ENCODE measurements at regions not wholly inside any gene's neighbourhood (a gene's known extent, or its start where the extent isn't known, plus 50 kb on each side); places are given as distances from the start of the nearest gene placed in this dataset.

DNA sequence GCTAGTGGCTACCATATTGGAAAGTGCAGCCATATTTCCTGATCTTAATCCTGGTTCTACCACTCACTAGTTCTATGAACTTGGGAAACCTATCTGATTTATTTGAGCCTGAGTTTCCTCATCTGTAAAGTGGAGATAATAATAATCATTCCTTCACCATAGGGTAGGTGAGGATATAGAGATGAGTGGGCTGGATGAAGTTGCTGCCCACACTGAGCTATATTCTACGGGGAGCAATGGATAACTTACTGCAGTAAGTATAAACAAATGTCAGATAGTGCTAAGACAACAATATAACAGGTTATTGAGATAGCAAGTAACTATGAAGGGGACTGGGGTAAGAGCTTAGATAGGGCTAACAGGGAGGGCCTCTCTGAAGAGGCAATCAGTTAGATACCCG lies 251.5 kb upstream of the ADAMTS9 start:
- Mint-ChIP-seq H3K27me3 (ENCODE audit: low read depth) (no peaks in the 10 kb centered on the region), H3K4me3 (no peak overlapping the region), H3K4me1 (ENCODE audit: low read depth) (no peaks in the 10 kb centered on the region), H3K36me3 (ENCODE audit: low read depth) (no peaks in the 10 kb centered on the region), H3K9me3 (ENCODE audit: insufficient read depth) (no peaks in the 10 kb centered on the region), H3K27ac (no peak overlapping the region)
- ATAC-seq (no peak), DNase-seq (no peak)
- ChIA-PET CTCF (no interaction called here), POLR2A (no interaction called here)

GRCh38 chr3:64936556-64936955 lies 248.8 kb upstream of the ADAMTS9 start:
- Mint-ChIP-seq H3K27ac (no peak overlapping the region), H3K4me3 (no peak overlapping the region), H3K36me3 (ENCODE audit: low read depth) (no peaks in the 10 kb centered on the region), H3K27me3 (ENCODE audit: low read depth) (no peaks in the 10 kb centered on the region), H3K4me1 (ENCODE audit: low read depth) (no peaks in the 10 kb centered on the region), H3K9me3 (ENCODE audit: insufficient read depth) (no peaks in the 10 kb centered on the region)
- ChIA-PET CTCF (no interaction called here), POLR2A (no interaction called here)
- ATAC-seq (no peak), DNase-seq (no peak)

- ChIA-PET POLR2A (no interaction called here), CTCF (no interaction called here)
- Mint-ChIP-seq H3K27ac (no peak overlapping the region), H3K4me1 (ENCODE audit: low read depth) (no peaks in the 10 kb centered on the region), H3K27me3 (ENCODE audit: low read depth) (no peaks in the 10 kb centered on the region), H3K36me3 (ENCODE audit: low read depth) (no peaks in the 10 kb centered on the region), H3K4me3 (no peak overlapping the region), H3K9me3 (ENCODE audit: insufficient read depth) (no peaks in the 10 kb centered on the region)
- no peak for DNase-seq
- no peak for ATAC-seq
Observed at GRCh38 chr3:64935971-64936370, 248.2 kb upstream of the ADAMTS9 start.

GRCh38 chr3:64932666-64933342 lies 245.0 kb upstream of the ADAMTS9 start:
- DNase-seq (no peak), ATAC-seq (no peak)
- Mint-ChIP-seq H3K36me3 (ENCODE audit: low read depth) (no peaks in the 10 kb centered on the region), H3K9me3 (ENCODE audit: insufficient read depth) (no peaks in the 10 kb centered on the region), H3K27me3 (ENCODE audit: low read depth) (no peaks in the 10 kb centered on the region), H3K27ac (no peak overlapping the region), H3K4me1 (ENCODE audit: low read depth) (no peaks in the 10 kb centered on the region), H3K4me3 (no peak overlapping the region)
- ChIA-PET POLR2A (no interaction called here), CTCF (no interaction called here)

- DNase-seq (no peak), ATAC-seq (no peak)
- Mint-ChIP-seq H3K27ac (no peak overlapping the region), H3K36me3 (ENCODE audit: low read depth) (no peaks in the 10 kb centered on the region), H3K9me3 (ENCODE audit: insufficient read depth) (no peaks in the 10 kb centered on the region), H3K4me1 (ENCODE audit: low read depth) (no peaks in the 10 kb centered on the region), H3K27me3 (ENCODE audit: low read depth) (no peaks in the 10 kb centered on the region), H3K4me3 (no peak overlapping the region)
- ChIA-PET POLR2A (no interaction called here), CTCF (no interaction called here)
Observed at GRCh38 chr3:64932016-64932518, 244.3 kb upstream of the ADAMTS9 start.

DNA sequence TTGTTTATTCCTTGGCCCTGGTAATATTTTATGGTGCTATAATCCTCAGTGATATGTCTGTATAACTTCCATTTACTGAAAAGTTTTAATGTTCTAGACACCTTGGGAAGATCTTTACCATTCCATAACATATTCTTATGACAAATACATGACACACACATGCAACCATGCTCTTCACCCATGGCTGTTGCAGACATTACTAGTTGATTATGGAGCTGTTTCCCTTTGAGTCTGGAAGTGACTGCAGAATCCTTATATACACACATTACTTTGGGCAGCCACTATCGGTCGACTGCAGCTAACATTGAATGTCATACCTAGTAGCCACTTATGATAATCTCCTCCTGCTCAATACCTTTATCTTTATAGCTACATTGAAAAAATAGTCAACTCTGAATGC lies 243.1 kb upstream of the ADAMTS9 start:
- ChIA-PET CTCF (no interaction called here), POLR2A (no interaction called here)
- Mint-ChIP-seq H3K27ac (no peak overlapping the region), H3K4me1 (ENCODE audit: low read depth) (no peaks in the 10 kb centered on the region), H3K27me3 (ENCODE audit: low read depth) (no peaks in the 10 kb centered on the region), H3K9me3 (ENCODE audit: insufficient read depth) (no peaks in the 10 kb centered on the region), H3K4me3 (no peak overlapping the region), H3K36me3 (ENCODE audit: low read depth) (no peaks in the 10 kb centered on the region)
- no peak for DNase-seq
- no peak for ATAC-seq

DNA sequence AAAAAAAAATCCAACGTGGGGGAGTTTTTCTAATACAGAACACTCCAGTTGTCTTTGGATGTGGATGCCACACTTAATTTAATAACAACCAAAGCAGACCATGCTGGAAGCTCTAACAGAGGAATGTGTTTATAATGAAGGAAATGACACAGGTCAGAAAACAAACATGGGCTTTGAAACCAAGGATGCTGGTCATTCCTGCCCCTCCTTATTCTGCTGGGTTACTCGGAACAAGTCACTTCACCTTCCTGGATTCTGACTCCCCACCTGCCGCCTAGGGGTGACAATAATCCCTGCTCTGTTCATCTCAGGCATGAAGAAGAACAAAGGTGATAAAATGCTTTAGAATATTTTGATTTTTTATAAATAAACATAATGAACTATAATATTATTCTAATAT lies 240.9 kb upstream of the ADAMTS9 start:
- Mint-ChIP-seq H3K9me3 (ENCODE audit: insufficient read depth) (no peaks in the 10 kb centered on the region), H3K27me3 (ENCODE audit: low read depth) (no peaks in the 10 kb centered on the region), H3K36me3 (ENCODE audit: low read depth) (no peaks in the 10 kb centered on the region), H3K4me1 (ENCODE audit: low read depth) (no peaks in the 10 kb centered on the region), H3K4me3 (no peak overlapping the region), H3K27ac (no peak overlapping the region)
- CTCF ChIA-PET = no interaction called here
- no peak for ATAC-seq
- POLR2A ChIA-PET = no interaction called here
- no peak for DNase-seq

DNA sequence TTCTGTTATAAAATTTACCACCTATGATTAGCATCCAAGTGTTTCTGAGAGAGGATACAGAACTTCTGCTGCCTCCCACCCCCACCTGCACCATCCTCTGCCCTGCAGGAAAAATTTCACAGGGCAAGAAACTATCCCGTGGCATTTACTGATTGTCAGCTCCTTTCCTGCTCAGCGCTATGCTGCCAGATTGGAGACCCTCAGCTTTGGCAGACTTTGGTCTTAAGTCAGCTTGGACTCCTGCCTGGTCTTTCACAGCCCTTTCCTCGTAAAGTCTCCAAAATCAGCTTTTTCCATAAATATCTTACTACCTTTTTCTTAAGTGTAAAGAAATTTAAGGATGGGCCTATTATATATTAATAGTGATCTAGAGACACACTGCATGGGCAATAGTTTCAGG lies 239.9 kb upstream of the ADAMTS9 start:
- Mint-ChIP-seq H3K4me1 (ENCODE audit: low read depth) (no peaks in the 10 kb centered on the region), H3K9me3 (ENCODE audit: insufficient read depth) (no peaks in the 10 kb centered on the region), H3K4me3 (no peak overlapping the region), H3K27ac (no peak overlapping the region), H3K36me3 (ENCODE audit: low read depth) (no peaks in the 10 kb centered on the region), H3K27me3 (ENCODE audit: low read depth) (no peaks in the 10 kb centered on the region)
- POLR2A ChIA-PET = no interaction called here
- ATAC-seq (no peak), DNase-seq (no peak)
- CTCF ChIA-PET = no interaction called here

GRCh38 chr3:64925575-64925974 lies 237.8 kb upstream of the ADAMTS9 start:
- ATAC-seq (no peak), DNase-seq (no peak)
- H3K4me1 Mint-ChIP-seq (ENCODE audit: low read depth) = no peaks in the 10 kb centered on the region
- ChIA-PET POLR2A (no interaction called here), CTCF (no interaction called here)
- no peak overlapping the region for H3K27ac Mint-ChIP-seq
- H3K4me3 Mint-ChIP-seq = no peak overlapping the region
- no peaks in the 10 kb centered on the region for H3K36me3 Mint-ChIP-seq (ENCODE audit: low read depth)
- no peaks in the 10 kb centered on the region for H3K27me3 Mint-ChIP-seq (ENCODE audit: low read depth)
- no peaks in the 10 kb centered on the region for H3K9me3 Mint-ChIP-seq (ENCODE audit: insufficient read depth)

- no peaks in the 10 kb centered on the region for H3K36me3 Mint-ChIP-seq (ENCODE audit: low read depth)
- DNase-seq = no peak
- H3K9me3 Mint-ChIP-seq (ENCODE audit: insufficient read depth) = no peaks in the 10 kb centered on the region
- no peaks in the 10 kb centered on the region for H3K4me1 Mint-ChIP-seq (ENCODE audit: low read depth)
- H3K27me3 Mint-ChIP-seq (ENCODE audit: low read depth) = no peaks in the 10 kb centered on the region
- no peak for ATAC-seq
- ChIA-PET POLR2A (no interaction called here), CTCF (no interaction called here)
- H3K27ac Mint-ChIP-seq = no peak overlapping the region
- no peak overlapping the region for H3K4me3 Mint-ChIP-seq
Observed at GRCh38 chr3:64924961-64925360, 237.2 kb upstream of the ADAMTS9 start.

GRCh38 chr3:64922213-64922612 lies 234.4 kb upstream of the ADAMTS9 start:
- Mint-ChIP-seq H3K36me3 (ENCODE audit: low read depth) (no peaks in the 10 kb centered on the region), H3K4me3 (no peak overlapping the region), H3K4me1 (ENCODE audit: low read depth) (no peaks in the 10 kb centered on the region), H3K27ac (no peak overlapping the region), H3K9me3 (ENCODE audit: insufficient read depth) (no peaks in the 10 kb centered on the region), H3K27me3 (ENCODE audit: low read depth) (no peaks in the 10 kb centered on the region)
- ChIA-PET POLR2A (no interaction called here), CTCF (no interaction called here)
- DNase-seq (no peak), ATAC-seq (no peak)

DNA sequence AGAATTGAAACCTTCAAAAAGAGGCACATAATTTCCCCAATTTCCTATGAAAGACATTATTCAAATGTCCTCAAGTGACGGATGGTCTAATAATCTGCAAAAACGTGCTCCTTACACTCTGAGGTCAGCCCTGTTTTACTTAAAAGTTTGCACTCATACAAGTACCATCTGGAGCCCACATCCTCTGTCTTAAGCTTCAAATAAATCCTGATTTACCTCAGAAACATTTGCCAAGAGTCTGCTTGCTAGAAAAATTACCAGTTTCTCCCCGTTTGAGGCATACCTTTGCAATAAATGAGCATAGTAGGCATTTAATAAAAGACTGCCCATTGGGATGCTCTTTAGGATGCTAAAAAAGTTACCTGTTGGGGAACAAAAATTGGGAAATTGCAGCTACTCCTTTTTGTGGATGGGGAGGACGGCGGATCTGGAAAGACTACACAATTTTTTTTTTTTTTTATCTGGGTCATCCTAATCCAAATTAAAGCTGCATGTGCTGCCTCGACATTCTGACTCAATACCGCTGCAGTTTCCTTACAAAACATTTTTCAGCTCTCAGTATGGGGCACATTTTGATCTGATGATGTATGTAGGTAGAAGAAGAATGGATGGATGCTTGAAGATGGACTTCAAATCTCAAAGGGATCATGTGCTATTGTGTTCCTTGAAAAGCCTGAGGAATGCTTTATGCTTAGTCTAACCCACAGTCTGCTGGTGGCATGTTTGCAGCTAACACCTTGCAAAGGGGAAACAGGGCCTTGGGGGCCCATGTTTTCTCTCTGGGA lies 233.7 kb upstream of the ADAMTS9 start:
- H3K4me1 Mint-ChIP-seq (ENCODE audit: low read depth) = no peaks in the 10 kb centered on the region
- ATAC-seq (no peak), DNase-seq (no peak)
- no peaks in the 10 kb centered on the region for H3K9me3 Mint-ChIP-seq (ENCODE audit: insufficient read depth)
- H3K27ac Mint-ChIP-seq = no peak overlapping the region
- no peak overlapping the region for H3K4me3 Mint-ChIP-seq
- no peaks in the 10 kb centered on the region for H3K27me3 Mint-ChIP-seq (ENCODE audit: low read depth)
- POLR2A ChIA-PET = no interaction called here
- no peaks in the 10 kb centered on the region for H3K36me3 Mint-ChIP-seq (ENCODE audit: low read depth)
- CTCF ChIA-PET = no interaction called here

- no peaks in the 10 kb centered on the region for H3K4me1 Mint-ChIP-seq (ENCODE audit: low read depth)
- ChIA-PET POLR2A (no interaction called here), CTCF (no interaction called here)
- no peaks in the 10 kb centered on the region for H3K9me3 Mint-ChIP-seq (ENCODE audit: insufficient read depth)
- ATAC-seq (no peak), DNase-seq (no peak)
- H3K36me3 Mint-ChIP-seq (ENCODE audit: low read depth) = no peaks in the 10 kb centered on the region
- no peak overlapping the region for H3K4me3 Mint-ChIP-seq
- no peaks in the 10 kb centered on the region for H3K27me3 Mint-ChIP-seq (ENCODE audit: low read depth)
- H3K27ac Mint-ChIP-seq = no peak overlapping the region
Observed at GRCh38 chr3:64919934-64920333, 232.1 kb upstream of the ADAMTS9 start.

All from activated CD8-positive, alpha-beta T cell treated with anti-CD3 and anti-CD28 coated beads, Interleukin-2, amount 10 ng/mL, durations not matched to agents 7 days and 5 days (primary cell).